Activated T-cell treated with anti-CD3 and anti-CD28 coated beads, Interleukin-2, amount 50 U/mL, for 4 hours (primary cell): ENCODE measurements at regions not wholly inside any gene's neighbourhood (a gene's known extent, or its start where the extent isn't known, plus 50 kb on each side); places are given as distances from the start of the nearest gene placed in this dataset.
A peak's percentile ranks its signal among the peaks of the same experiment; 100 is the strongest.
"Not testable (repeated sequence)": the region's sequence is repeated elsewhere in the genome, so short reads cannot be mapped to it uniquely, and the experiment has no call there.

Experiments
- ATAC-seq, 2 donors: fragments of 200-7000 bp; cut with Tn5 transposase; one replicate each; pipeline ENCODE4 v1.10.0; 2021
- DNase-seq: peaks from one replicate; pipeline ENCODE4 v3.0.0-alpha.2; 2020
- H3K27me3 Mint-ChIP-seq: one replicate; pipeline ENCODE4 v1.8.0; 2021; ENCODE audit warnings: low read depth, mixed read lengths
- H3K36me3 Mint-ChIP-seq: one replicate; pipeline ENCODE4 v1.8.0; 2022; ENCODE audit warnings: mixed read lengths; ENCODE audit not compliant: insufficient read depth
- H3K4me1 Mint-ChIP-seq: one replicate; pipeline ENCODE4 v1.8.0; 2021; ENCODE audit warnings: low read depth, mixed read lengths
- H3K4me3 Mint-ChIP-seq: one replicate; pipeline ENCODE4 v1.8.0; 2021; ENCODE audit warnings: mild to moderate bottlenecking, moderate library complexity, mixed read lengths
- H3K9me3 Mint-ChIP-seq: one replicate; pipeline ENCODE4 v1.8.0; 2021; ENCODE audit warnings: mixed read lengths

DNA sequence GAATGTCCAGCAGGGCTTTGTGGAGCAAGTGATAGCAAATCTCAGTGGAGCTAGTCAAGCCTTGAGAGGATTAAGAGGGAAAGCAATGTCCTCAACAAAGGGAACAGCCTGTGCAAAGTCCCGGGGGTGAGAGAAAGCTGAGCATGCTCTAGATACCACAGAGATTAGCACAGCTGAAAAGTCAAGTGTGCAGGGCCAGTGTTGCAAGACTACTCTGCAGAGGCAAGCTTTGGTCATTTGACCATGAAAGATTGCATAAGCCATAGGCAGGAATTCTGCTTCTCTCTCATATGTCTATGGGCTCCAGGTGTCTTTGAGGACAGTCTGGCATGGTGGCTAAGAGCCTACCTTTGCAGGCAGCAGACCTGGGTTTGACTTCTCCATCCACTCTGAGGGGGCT lies 181.0 kb upstream of the JUN start:
- Mint-ChIP-seq H3K27me3 (no peaks in the 10 kb centered on the region), H3K4me1 (peaks cover 37% of the 10 kb centered on the region), H3K4me3 (no peak overlapping the region), H3K36me3 (no peaks in the 10 kb centered on the region), H3K9me3 (no peaks in the 10 kb centered on the region)
- DNase-seq (no peak), ATAC-seq (no peak)

- Mint-ChIP-seq H3K27me3 (no peaks in the 10 kb centered on the region), H3K36me3 (no peaks in the 10 kb centered on the region), H3K9me3 (no peaks in the 10 kb centered on the region), H3K4me1 (peaks cover 37% of the 10 kb centered on the region), H3K4me3 (no peak overlapping the region)
- no peak for ATAC-seq
- DNase-seq = no peak
Observed at GRCh38 chr1:58966103-58966916, 182.5 kb upstream of the JUN start.

DNA sequence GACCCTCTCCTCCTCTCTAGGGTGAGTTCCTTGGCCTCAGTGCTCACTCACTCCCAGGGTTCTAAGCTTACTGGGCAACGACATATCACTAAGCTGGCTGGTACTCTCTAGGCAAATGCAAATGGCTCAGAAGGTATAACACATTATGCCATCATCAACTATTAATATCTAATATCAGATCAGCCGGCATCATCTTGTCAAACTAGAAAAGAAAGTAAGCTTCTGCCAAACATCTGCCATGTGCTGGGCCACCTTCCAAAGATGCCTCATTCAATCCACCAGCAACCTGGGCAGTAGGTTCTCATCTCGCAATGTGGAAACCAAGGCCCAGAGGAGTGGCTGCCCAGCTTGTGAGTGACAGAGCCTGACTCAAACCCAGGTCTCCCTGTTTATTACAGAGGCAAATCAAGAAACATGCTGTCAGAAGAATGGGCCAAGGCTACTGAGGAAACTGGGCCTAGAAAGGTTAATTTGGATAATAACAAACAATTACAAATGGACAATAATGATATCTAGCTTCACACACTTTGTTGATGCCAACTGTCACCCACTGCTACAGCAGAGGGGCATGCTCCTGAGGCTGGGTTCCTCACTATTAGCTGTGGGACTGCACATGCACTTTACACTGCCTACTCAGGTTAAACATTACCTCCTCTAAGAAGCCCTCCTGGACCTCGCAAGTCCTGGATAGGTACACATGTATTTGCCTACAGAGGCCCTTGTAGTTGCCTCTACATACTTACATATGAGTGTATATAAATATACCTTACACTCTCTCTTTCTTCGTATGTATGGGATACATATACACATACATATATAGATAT lies 183.3 kb upstream of the JUN start:
- Mint-ChIP-seq H3K4me1 (peaks cover 37% of the 10 kb centered on the region), H3K9me3 (no peaks in the 10 kb centered on the region), H3K4me3 (no peak overlapping the region), H3K36me3 (no peaks in the 10 kb centered on the region), H3K27me3 (no peaks in the 10 kb centered on the region)
- DNase-seq (no peak), ATAC-seq (no peak)

DNA sequence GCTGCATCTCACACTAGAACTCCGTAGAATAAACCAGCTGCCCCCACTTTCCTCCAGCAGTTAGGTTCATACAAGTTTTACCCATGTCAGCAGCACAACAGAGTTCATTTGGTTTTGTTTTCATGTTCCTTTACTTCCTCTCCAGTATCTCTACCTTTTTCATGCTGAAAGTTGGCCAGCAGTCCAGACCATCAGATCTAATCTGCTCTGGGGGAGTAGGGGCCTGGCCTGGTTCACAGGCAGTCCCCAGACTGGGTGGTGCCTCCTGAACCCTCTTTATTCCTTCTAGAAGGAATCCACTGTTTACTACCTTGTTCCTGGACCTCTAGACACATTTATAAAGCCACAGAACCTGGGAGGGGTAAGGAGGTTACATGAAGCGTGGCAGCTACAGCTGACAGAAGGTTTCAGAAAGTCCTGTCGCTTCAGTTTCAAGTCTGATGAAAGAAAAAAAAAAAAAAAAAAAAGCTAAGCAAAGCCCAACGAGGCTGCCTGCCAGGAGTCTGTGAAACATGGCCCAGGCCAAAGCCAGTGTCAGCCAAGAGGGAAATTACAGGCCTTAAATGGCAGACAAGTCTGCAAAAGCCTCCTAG lies 184.6 kb upstream of the JUN start:
- peaks cover 37% of the 10 kb centered on the region for H3K4me1 Mint-ChIP-seq
- H3K36me3 Mint-ChIP-seq = no peaks in the 10 kb centered on the region
- DNase-seq (no peak), ATAC-seq (peak; percentile 55 to 70)
- peak overlapping the region; percentile 16 for H3K4me3 Mint-ChIP-seq
- H3K9me3 Mint-ChIP-seq = no peaks in the 10 kb centered on the region
- no peaks in the 10 kb centered on the region for H3K27me3 Mint-ChIP-seq

GRCh38 chr1:58969176-58969575 lies 185.3 kb upstream of the JUN start:
- H3K4me3 Mint-ChIP-seq, DNase-seq, H3K27me3 Mint-ChIP-seq, ATAC-seq, H3K36me3 Mint-ChIP-seq, H3K9me3 Mint-ChIP-seq: not testable (repeated sequence)
- H3K4me1 Mint-ChIP-seq = peaks cover 37% of the 10 kb centered on the region

GRCh38 chr1:58971629-58972140 lies 187.8 kb upstream of the JUN start:
- ATAC-seq = no peak

GRCh38 chr1:58975888-58976287 lies 192.0 kb upstream of the JUN start:
- no peaks in the 10 kb centered on the region for H3K27me3 Mint-ChIP-seq

More at GRCh38 chr1:58971629-58972140, 187.8 kb upstream of the JUN start:
- Mint-ChIP-seq H3K9me3 (no peaks in the 10 kb centered on the region), H3K27me3 (no peaks in the 10 kb centered on the region), H3K36me3 (no peaks in the 10 kb centered on the region), H3K4me1 (peaks cover 24% of the 10 kb centered on the region), H3K4me3 (no peak overlapping the region)
- DNase-seq = no peak

GRCh38 chr1:58976294-58976693 lies 192.4 kb upstream of the JUN start:
- no peak for ATAC-seq
- peaks cover 19% of the 10 kb centered on the region for H3K4me1 Mint-ChIP-seq
- H3K4me3 Mint-ChIP-seq = no peak overlapping the region
- no peaks in the 10 kb centered on the region for H3K27me3 Mint-ChIP-seq
- DNase-seq = no peak
- no peaks in the 10 kb centered on the region for H3K36me3 Mint-ChIP-seq
- H3K9me3 Mint-ChIP-seq = no peaks in the 10 kb centered on the region

More at GRCh38 chr1:58975888-58976287, 192.0 kb upstream of the JUN start:
- no peak overlapping the region for H3K4me3 Mint-ChIP-seq
- H3K36me3 Mint-ChIP-seq = no peaks in the 10 kb centered on the region
- H3K4me1 Mint-ChIP-seq = peaks cover 19% of the 10 kb centered on the region
- H3K9me3 Mint-ChIP-seq = no peaks in the 10 kb centered on the region
- ATAC-seq (no peak), DNase-seq (no peak)

- no peaks in the 10 kb centered on the region for H3K27me3 Mint-ChIP-seq
Observed at GRCh38 chr1:58977598-58977997, 193.8 kb upstream of the JUN start.

DNA sequence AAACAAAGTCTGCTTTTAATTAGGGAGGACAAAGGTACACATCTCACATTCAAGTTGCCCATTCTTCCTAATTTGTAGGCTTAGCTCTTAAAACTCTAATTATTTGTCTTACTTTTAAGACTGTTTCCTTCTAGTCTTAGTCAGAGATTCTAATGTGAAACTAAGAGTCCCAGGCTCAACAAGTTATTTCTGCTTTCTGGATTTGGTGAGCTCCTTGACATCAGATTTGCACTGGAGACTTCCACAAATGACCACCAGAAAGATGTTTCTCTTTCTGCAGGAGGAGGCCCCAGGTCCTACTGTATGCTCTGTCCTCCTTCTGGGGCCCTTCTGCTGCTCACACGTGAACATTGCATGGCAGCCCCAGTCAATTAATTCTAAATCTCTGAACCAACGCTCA lies 194.2 kb upstream of the JUN start:
- Mint-ChIP-seq H3K27me3 (no peaks in the 10 kb centered on the region), H3K9me3 (no peaks in the 10 kb centered on the region), H3K4me3 (no peak overlapping the region), H3K36me3 (no peaks in the 10 kb centered on the region), H3K4me1 (peaks cover 19% of the 10 kb centered on the region)
- DNase-seq = no peak
- ATAC-seq = no peak

More at GRCh38 chr1:58977598-58977997, 193.8 kb upstream of the JUN start:
- Mint-ChIP-seq H3K4me3 (no peak overlapping the region), H3K4me1 (peaks cover 19% of the 10 kb centered on the region), H3K36me3 (no peaks in the 10 kb centered on the region), H3K9me3 (no peaks in the 10 kb centered on the region)
- no peak for DNase-seq
- no peak for ATAC-seq

GRCh38 chr1:58979086-58979485 lies 195.2 kb upstream of the JUN start:
- Mint-ChIP-seq H3K36me3 (no peaks in the 10 kb centered on the region), H3K9me3 (no peaks in the 10 kb centered on the region), H3K4me1 (peaks cover 19% of the 10 kb centered on the region), H3K4me3 (no peak overlapping the region), H3K27me3 (no peaks in the 10 kb centered on the region)
- no peak for ATAC-seq
- no peak for DNase-seq

DNA sequence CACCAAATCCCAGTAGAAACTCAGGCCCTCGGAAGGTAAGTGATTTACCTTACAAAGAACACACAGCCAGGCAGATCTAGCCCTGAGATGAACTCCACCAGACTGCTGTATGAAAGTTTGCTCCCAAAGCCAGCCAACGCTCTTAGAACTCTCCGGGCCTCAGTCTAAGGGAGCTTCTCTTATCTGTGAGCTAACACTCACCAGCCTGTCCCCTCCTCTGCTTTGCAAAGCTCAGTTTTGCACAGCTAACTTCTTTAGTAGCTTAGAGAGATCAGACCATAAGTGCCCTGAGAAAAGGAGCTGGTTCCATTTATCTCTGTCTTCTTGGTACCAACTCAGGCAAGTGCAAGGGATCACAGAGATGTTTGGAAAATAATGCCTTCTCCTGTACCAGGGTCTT lies 195.8 kb upstream of the JUN start:
- no peaks in the 10 kb centered on the region for H3K36me3 Mint-ChIP-seq
- H3K27me3 Mint-ChIP-seq = no peaks in the 10 kb centered on the region
- H3K4me1 Mint-ChIP-seq = peaks cover 19% of the 10 kb centered on the region
- no peak for DNase-seq
- no peaks in the 10 kb centered on the region for H3K9me3 Mint-ChIP-seq
- no peak for ATAC-seq
- no peak overlapping the region for H3K4me3 Mint-ChIP-seq

- H3K27me3 Mint-ChIP-seq = no peaks in the 10 kb centered on the region
- no peak for DNase-seq
- no peak overlapping the region for H3K4me3 Mint-ChIP-seq
- no peaks in the 10 kb centered on the region for H3K9me3 Mint-ChIP-seq
- no peak for ATAC-seq
- no peaks in the 10 kb centered on the region for H3K36me3 Mint-ChIP-seq
- peaks cover 19% of the 10 kb centered on the region for H3K4me1 Mint-ChIP-seq
Observed at GRCh38 chr1:58981392-58981791, 197.5 kb upstream of the JUN start.

GRCh38 chr1:58982259-58982998 lies 198.6 kb upstream of the JUN start:
- Mint-ChIP-seq H3K36me3 (no peaks in the 10 kb centered on the region), H3K9me3 (no peaks in the 10 kb centered on the region), H3K27me3 (no peaks in the 10 kb centered on the region), H3K4me3 (no peak overlapping the region), H3K4me1 (peaks cover 26% of the 10 kb centered on the region)
- no peak for ATAC-seq
- DNase-seq = no peak
